ENCODE measurements at regions not wholly inside any gene's neighbourhood (a gene's known extent, or its start where the extent isn't known, plus 50 kb on each side); places are given as distances from the start of the nearest gene placed in this dataset.

DNA sequence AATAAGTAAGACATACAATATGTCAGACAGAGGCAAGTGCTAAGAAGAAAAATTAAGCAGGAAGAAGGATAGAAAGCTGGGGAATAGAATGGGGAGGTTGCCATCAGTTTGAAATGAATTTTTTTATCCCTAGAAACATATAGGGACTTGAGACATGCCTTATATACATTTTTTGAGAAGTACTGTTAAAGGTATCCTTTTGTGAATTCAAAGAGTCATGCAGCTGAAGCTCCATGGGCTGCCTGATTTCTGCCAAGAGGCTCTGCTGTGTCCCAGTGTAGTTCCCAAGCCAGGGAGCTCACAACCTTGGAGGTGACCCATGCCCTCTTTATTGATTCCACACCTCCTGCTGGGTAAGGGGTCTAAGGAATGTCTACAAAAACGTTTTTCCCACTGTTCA is 564.6 kb upstream of the DIPK2B start:
- Histone ChIP-seq H3K27me3 (ENCODE audit: insufficient read depth, low read length) (no peaks in the 10 kb centered on the region), H3K9me3 (ENCODE audit: control insufficient read depth, low read depth, low read length) (no peaks in the 10 kb centered on the region), H3K23me2 (ENCODE audit: insufficient read length, low read depth, low read length, poor library complexity, severe bottlenecking) (no peaks in the 10 kb centered on the region), H4K8ac (replicated peaks; ENCODE audit: insufficient read length, low read depth, low read length) (no peak overlapping the region), H3K9ac (ENCODE audit: extremely low read depth, insufficient read length, low read length) (no peak overlapping the region), H3K4me1 (ENCODE audit: insufficient read depth, low read length) (peaks cover 3% of the 10 kb centered on the region; the same call in 1 of the 2 replicates), H2BK20ac (ENCODE audit: low read depth, low read length, poor library complexity, severe bottlenecking) (no peak overlapping the region), H2AFZ (ENCODE audit: low read length) (no peak overlapping the region), H4K91ac (ENCODE audit: insufficient read length, low read depth, low read length) (no peak overlapping the region), H3K27ac (ENCODE audit: insufficient read length, low read depth, low read length) (no peak overlapping the region), H2BK15ac (ENCODE audit: low read depth, low read length) (no peak overlapping the region), H4K5ac (ENCODE audit: insufficient read length, low read depth, low read length) (no peak overlapping the region), H2BK12ac (ENCODE audit: insufficient read length, low read depth, low read length) (no peak overlapping the region), H3K4me2 (ENCODE audit: insufficient read depth, insufficient read length, low read length) (no peak overlapping the region), H3K4ac (ENCODE audit: low read depth, low read length) (no peak overlapping the region), H2AK5ac (ENCODE audit: insufficient read length, low read length) (no peak overlapping the region), H4K20me1 (ENCODE audit: control insufficient read depth, insufficient read depth, insufficient read length) (no peaks in the 10 kb centered on the region), H3K23ac (ENCODE audit: insufficient read length, low read depth, low read length) (no peak overlapping the region), H3T11ph (ENCODE audit: low read length) (no peak overlapping the region), H3K18ac (ENCODE audit: insufficient read length, low read depth, low read length) (no peak overlapping the region), H3K79me1 (ENCODE audit: insufficient read depth, low read depth, low read length, poor library complexity, severe bottlenecking) (no peaks in the 10 kb centered on the region), H3K56ac (ENCODE audit: insufficient read length, low read depth, low read length) (no peak overlapping the region), H3K79me2 (ENCODE audit: insufficient read depth, low read length) (peaks cover 2% of the 10 kb centered on the region; the same call in 1 of the 2 replicates), H2BK120ac (ENCODE audit: low read depth, low read length, poor library complexity, severe bottlenecking) (no peak overlapping the region), H2BK5ac (ENCODE audit: insufficient read length, low read length) (no peak overlapping the region), H3K14ac (ENCODE audit: insufficient read depth, low read length) (no peak overlapping the region)
- H3K4me3 Mint-ChIP-seq, result no peak overlapping the region
- H3K36me3 Mint-ChIP-seq (ENCODE audit: insufficient read depth in 1 of 3, low read depth in 3 of 3), result peaks cover 7 to 56% (median 28%) of the 10 kb centered on the region in 3 experiments; a peak in 5 of 7 replicates
- no peak overlapping the region for H3K27ac Mint-ChIP-seq
- H3K9me3 Mint-ChIP-seq, result peaks cover 35 to 42% of the 10 kb centered on the region in 2 experiments
- H3K27me3 Mint-ChIP-seq (ENCODE audit: low read depth), result no peaks in the 10 kb centered on the region; the same call in 1 of the 2 replicates
- peaks cover 32 to 43% of the 10 kb centered on the region in 2 experiments for H3K4me1 Mint-ChIP-seq
- WGBS (ENCODE audit: extremely low coverage, insufficient read length, low lambda C conversion rate), result no CpG with 5 or more reads among the region's 1 CpG
- no peak for DNase-seq
- TF ChIP-seq, protein P1, sequence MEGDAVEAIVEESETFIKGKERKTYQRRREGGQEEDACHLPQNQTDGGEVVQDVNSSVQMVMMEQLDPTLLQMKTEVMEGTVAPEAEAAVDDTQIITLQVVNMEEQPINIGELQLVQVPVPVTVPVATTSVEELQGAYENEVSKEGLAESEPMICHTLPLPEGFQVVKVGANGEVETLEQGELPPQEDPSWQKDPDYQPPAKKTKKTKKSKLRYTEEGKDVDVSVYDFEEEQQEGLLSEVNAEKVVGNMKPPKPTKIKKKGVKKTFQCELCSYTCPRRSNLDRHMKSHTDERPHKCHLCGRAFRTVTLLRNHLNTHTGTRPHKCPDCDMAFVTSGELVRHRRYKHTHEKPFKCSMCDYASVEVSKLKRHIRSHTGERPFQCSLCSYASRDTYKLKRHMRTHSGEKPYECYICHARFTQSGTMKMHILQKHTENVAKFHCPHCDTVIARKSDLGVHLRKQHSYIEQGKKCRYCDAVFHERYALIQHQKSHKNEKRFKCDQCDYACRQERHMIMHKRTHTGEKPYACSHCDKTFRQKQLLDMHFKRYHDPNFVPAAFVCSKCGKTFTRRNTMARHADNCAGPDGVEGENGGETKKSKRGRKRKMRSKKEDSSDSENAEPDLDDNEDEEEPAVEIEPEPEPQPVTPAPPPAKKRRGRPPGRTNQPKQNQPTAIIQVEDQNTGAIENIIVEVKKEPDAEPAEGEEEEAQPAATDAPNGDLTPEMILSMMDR (conservative IDR thresholded peaks at IDR 0.05), result no peak
